ENCODE measurements at regions not wholly inside any gene's neighbourhood (a gene's known extent, or its start where the extent isn't known, plus 50 kb on each side); places are given as distances from the start of the nearest gene placed in this dataset.

DNA sequence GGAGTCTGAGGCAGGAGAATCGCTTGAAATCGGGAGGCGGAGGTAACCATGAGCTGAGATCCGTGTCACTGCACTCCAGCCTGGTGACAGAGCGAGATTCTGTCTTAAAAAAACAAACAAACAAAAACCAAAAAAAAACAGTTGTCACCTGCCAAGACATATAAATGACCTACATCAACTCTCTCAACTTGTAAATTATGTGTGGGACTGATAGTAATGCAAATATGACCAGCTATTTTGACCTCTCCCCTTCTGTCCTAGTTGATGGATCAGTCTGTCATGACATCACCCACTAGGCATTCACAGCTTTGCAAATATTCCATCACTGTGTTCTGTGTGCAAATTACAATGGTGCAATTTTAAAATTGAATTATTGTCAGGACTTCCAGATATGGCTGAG, 175.4 kb downstream of the EBLN2 start:
- Histone ChIP-seq H3K9me3 (no peaks in the 10 kb centered on the region), H3K4me3 (no peak overlapping the region), H3K27me3 (no peaks in the 10 kb centered on the region), H3K36me3 (no peaks in the 10 kb centered on the region), H3K27ac (no peak overlapping the region), H3K4me1 (peaks cover 0 to 5% (median 0%) of the 10 kb centered on the region in 12 donors)
- 67 to 80% (median 75%) methylated on average over 5 of the region's 5 CpGs for WGBS, 4 donors
- TF ChIP-seq POLR2A (IDR thresholded peaks at IDR 0.05) = no peak
- TF ChIP-seq, protein P1, sequence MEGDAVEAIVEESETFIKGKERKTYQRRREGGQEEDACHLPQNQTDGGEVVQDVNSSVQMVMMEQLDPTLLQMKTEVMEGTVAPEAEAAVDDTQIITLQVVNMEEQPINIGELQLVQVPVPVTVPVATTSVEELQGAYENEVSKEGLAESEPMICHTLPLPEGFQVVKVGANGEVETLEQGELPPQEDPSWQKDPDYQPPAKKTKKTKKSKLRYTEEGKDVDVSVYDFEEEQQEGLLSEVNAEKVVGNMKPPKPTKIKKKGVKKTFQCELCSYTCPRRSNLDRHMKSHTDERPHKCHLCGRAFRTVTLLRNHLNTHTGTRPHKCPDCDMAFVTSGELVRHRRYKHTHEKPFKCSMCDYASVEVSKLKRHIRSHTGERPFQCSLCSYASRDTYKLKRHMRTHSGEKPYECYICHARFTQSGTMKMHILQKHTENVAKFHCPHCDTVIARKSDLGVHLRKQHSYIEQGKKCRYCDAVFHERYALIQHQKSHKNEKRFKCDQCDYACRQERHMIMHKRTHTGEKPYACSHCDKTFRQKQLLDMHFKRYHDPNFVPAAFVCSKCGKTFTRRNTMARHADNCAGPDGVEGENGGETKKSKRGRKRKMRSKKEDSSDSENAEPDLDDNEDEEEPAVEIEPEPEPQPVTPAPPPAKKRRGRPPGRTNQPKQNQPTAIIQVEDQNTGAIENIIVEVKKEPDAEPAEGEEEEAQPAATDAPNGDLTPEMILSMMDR (IDR thresholded peaks at IDR 0.05) = no peak
- DNase-seq = no peak
- no peak for ATAC-seq
- intact Hi-C loops (cut with DNase I) = no loop called here

DNA sequence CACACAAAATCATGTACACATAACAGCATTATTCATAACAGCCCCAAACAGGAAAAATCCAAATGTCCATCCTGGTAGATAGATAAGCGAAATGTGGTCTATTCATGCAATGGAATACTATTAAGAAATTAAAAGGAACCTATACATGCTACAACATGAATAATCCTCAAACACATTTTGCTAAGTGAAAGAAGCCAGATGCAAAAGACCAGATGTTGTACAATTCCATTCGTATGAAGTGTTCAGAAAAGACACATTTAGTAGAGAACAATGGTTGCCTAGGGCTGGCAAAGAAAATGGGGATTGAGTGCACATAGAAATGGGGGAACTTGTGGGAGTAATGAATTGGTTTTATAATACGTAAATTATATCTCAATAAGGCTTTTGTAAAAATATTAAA, 182.3 kb downstream of the EBLN2 start:
- ATAC-seq (no peak), DNase-seq (no peak)
- Histone ChIP-seq H3K4me1 (no peaks in the 10 kb centered on the region), H3K27ac (no peak overlapping the region), H3K27me3 (no peaks in the 10 kb centered on the region), H3K36me3 (no peaks in the 10 kb centered on the region), H3K9me3 (no peaks in the 10 kb centered on the region), H3K4me3 (no peak overlapping the region)
- 81 to 87% (median 85%) methylated on average over 3 of the region's 3 CpGs for WGBS, 4 donors
- intact Hi-C loops (cut with DNase I) = no loop called here
- TF ChIP-seq, protein P1 (IDR thresholded peaks at IDR 0.05) = no peak
- no peak for TF ChIP-seq POLR2A (IDR thresholded peaks at IDR 0.05)

DNA sequence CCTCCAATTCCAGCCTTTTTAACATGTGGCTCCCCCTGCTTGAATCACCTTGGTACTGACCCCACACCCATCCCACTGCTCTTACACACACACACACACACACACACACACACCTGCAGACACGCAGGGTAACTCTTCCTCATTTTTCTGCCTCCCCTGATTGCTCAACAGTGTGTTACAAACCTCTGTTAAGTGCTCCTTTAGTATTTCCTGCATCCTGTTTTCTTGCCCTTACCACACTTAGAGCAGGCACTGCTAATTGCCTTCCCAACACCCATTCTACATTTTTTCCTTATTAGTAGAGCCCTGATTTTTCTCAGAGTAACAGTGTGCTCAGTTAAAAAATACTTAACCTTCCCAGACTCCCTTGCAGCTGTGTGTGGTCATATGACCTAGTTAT, 184.0 kb downstream of the EBLN2 start:
- Histone ChIP-seq H3K27me3 (no peaks in the 10 kb centered on the region), H3K9me3 (no peaks in the 10 kb centered on the region), H3K4me1 (no peaks in the 10 kb centered on the region), H3K36me3 (no peaks in the 10 kb centered on the region), H3K4me3 (no peak overlapping the region), H3K27ac (no peak overlapping the region)
- no peak for TF ChIP-seq POLR2A (IDR thresholded peaks at IDR 0.05)
- TF ChIP-seq, protein P1 (IDR thresholded peaks at IDR 0.05) = no peak
- intact Hi-C loops (cut with DNase I) = no loop called here
- WGBS, 4 donors = 63 to 84% (median 75%) methylated on average over 1 of the region's 1 CpG
- DNase-seq = no peak
- no peak for ATAC-seq

DNA sequence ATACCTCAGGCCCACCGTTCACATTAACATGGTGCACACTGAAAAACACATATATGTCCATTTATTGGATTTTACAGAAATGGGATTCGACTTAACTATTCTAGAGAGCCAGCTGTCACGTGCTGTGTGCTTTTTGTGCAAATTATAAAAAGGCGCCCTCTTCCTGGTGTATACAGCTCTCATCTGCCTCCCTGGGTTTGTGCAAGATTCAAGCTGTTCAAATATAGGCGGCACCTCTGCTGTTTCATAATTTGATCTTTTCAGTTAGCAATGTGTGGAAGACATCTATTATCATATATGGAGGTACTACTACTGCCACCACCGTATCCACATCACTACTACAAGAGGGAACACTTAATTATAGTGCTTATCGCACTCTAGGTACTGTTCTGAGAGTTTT, 187.6 kb downstream of the EBLN2 start:
- 83 to 89% (median 87%) methylated on average over 7 of the region's 7 CpGs for WGBS, 4 donors

More for the DNA sequence above, 187.6 kb downstream of the EBLN2 start:
- DNase-seq = no peak
- Histone ChIP-seq H3K9me3 (no peaks in the 10 kb centered on the region), H3K4me3 (no peak overlapping the region), H3K27ac (no peak overlapping the region), H3K27me3 (no peaks in the 10 kb centered on the region), H3K4me1 (no peaks in the 10 kb centered on the region), H3K36me3 (no peaks in the 10 kb centered on the region)
- TF ChIP-seq POLR2A (IDR thresholded peaks at IDR 0.05) = no peak
- TF ChIP-seq, protein P1 (IDR thresholded peaks at IDR 0.05) = no peak
- intact Hi-C loops (cut with DNase I) = no loop called here
- ATAC-seq = no peak

All from heart left ventricle (tissue), 16 donors.